GM18507 (cell line): ENCODE measurements at regions not wholly inside any gene's neighbourhood (a gene's known extent, or its start where the extent isn't known, plus 50 kb on each side); places are given as distances from the start of the nearest gene placed in this dataset.

Experiments used
- DNase-seq: peaks from one replicate; pipeline ENCODE4 v3.0.0; 2011; ENCODE audit warnings: low read depth; ENCODE audit not compliant: insufficient read length; ENCODE audit errors: extremely low spot score
- FAIRE-seq: peaks from 2 replicates; lab custom pipeline; 2011; peaks lifted over from hg19 to GRCh38; lab: Jason Lieb, UNC

DNA sequence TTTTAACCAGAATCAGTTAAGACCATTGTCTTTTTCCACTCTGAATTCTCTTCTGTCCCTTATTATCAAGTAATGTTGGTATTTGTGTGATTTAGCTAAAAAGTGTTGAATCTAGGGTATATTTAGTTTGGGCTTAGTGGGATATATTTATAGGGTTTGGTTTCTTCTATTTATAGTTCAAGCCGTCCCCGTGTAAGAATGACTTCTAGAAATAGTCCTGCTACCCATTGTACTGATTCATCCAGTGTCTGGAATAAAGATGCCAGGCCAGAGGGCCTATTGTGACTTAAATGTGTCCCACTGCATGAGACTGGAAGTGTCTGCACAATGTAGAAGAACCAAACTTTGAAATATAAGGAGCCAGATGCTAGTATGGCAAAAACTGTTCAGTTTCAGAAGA lies 364.8 kb downstream of the TNS1 start:
- DNase-seq (no peak), FAIRE-seq (no peak)

DNA sequence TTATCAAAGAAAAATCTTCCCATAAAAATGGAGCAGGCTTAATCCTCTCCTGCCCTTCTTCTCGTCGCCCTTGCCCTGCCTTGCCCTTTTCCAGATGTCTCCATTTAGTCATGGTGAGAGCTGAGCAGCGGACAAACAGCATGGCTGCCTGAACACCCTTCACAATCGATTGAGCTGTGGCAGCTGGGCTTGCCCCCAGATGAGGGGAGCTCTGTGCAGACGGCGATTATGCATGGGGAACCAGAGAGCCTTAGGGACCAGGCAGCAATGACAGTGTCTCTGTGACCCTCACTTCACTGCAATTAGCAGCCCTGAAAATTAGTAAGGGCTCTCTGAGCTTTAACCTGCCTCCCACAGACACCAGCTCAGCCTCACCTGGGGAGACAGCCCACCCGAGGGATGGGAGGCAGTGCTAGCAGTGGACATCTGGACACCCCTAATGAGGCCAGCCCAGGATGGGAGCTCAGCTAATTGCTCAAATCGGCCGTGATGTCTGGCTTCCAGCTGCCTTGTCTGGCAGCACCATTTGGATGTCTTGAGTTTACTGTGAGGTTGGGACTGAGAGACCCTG lies 365.7 kb downstream of the TNS1 start:
- no peak for DNase-seq
- FAIRE-seq: no peak

DNA sequence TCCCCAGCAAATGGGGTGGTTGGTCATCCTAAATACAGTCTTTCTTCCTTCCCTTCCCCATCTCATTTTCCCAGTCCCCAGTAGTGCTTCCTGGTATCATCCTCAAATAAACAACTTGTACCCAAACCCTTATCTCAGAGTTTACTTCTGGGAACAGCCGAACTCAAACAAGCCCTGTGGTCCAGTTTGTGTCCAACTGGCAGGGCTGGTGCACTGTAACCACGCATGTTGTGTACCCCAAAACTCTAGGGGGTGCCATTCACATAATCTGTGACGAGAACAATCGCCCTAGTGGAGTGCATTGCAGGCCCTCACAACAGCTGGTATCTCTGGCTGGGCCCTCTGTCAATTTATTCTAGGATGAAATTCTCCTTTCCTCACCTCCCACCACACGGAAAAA lies 366.2 kb downstream of the TNS1 start:
- FAIRE-seq (no peak), DNase-seq (no peak)

- FAIRE-seq (no peak), DNase-seq (no peak)
These were observed 367.9 kb downstream of the TNS1 start for GRCh38 chr2:217634871-217635270.

- DNase-seq (no peak), FAIRE-seq (no peak)
These were observed 370.8 kb downstream of the TNS1 start for GRCh38 chr2:217632043-217632442.

GRCh38 chr2:217631115-217631514 lies 371.7 kb downstream of the TNS1 start:
- no peak for DNase-seq
- no peak for FAIRE-seq

- no peak for FAIRE-seq
- no peak for DNase-seq
These were observed 373.4 kb downstream of the TNS1 start for GRCh38 chr2:217629347-217629746.

GRCh38 chr2:217628061-217628460 lies 374.7 kb downstream of the TNS1 start:
- no peak for FAIRE-seq
- DNase-seq: no peak

DNA sequence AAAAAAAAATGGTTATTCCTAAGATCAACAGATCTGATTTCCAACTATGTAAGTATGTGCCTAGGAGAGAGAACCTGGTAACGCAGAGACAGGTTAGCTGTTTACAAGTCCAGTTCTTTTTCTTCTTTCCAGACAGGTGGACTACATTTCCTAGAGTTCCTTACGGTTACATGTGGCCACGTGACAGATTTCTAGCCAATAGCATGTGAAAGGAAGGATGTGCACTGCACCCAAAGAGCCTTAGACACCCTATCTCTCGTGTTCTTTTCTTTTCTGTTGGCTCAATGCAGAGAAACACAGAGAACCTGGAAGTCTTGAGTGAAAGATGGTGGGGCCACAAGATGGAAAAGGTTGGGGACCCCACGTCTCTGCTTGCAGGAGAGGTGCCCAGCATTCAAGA lies 375.9 kb downstream of the TNS1 start:
- no peak for FAIRE-seq
- no peak for DNase-seq

- DNase-seq (no peak), FAIRE-seq (no peak)
These were observed 377.1 kb downstream of the TNS1 start for GRCh38 chr2:217625557-217626169.

GRCh38 chr2:217623281-217623912 lies 379.4 kb downstream of the TNS1 start:
- FAIRE-seq (no peak), DNase-seq (no peak)

- FAIRE-seq: no peak
- DNase-seq: no peak
These were observed 380.4 kb downstream of the TNS1 start for GRCh38 chr2:217622205-217623060.

GRCh38 chr2:217621391-217621801 lies 381.4 kb downstream of the TNS1 start:
- DNase-seq (no peak), FAIRE-seq (no peak)

DNA sequence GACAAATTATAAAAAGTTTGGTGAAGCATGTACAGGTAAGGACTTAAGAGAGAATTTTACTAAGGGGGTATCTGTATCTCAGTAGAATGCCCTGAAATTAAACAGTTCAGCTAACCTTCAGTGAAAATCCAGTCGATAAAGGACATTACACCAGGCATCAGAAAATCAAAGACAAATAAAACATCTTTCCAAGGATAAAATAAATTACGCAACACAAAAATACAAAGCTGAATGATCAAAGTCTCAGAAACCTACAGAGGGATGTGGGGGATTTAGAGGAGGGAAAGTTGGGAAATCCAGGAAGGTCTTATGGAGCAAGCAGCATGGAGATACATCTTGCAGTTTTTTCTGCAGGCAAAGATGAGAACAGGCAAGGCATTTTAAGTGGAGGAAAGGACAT lies 384.1 kb downstream of the TNS1 start:
- no peak for DNase-seq
- no peak for FAIRE-seq

DNA sequence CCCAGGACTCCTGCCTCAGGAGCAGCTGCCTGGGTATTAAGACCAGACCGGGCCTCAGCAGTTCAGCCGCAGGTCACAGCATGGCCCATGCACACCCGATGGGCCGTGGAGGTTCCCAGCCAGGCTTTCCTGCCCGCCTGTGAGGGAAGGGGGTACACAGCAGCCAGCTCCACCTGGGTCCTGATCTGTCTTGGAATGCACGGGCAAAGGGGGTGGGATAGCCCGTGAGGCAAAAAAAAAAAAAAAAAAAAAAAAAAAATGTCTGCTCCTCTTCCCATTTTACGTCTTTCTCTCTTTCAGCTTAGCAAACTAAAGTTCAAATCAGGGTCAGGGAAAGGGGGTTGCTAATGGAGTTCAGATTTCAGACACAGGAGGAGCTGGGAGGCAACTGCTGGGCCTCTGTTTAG lies 385.2 kb downstream of the TNS1 start:
- no peak for FAIRE-seq
- DNase-seq: no peak

DNA sequence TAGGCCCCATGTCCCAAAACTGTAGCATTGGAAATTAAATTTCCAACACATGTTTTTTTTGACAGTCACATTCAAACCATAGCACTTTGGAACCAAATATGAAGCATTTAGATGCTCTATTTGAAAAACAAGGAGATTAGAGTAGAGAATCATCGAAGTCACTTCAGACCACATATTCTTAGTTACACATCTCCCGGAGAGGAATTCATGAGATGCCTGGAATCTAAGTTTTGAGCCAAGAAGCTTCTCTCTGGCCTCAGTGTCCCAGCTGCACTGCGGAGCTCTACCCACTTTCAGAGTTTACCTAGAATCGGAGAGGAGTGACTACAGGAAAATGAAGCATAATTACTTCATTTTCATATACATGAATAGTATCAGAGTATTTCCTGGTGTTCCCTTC lies 385.9 kb downstream of the TNS1 start:
- FAIRE-seq: no peak
- DNase-seq: no peak

- FAIRE-seq: no peak
- no peak for DNase-seq
These were observed 387.6 kb downstream of the TNS1 start for GRCh38 chr2:217615171-217615570.

DNA sequence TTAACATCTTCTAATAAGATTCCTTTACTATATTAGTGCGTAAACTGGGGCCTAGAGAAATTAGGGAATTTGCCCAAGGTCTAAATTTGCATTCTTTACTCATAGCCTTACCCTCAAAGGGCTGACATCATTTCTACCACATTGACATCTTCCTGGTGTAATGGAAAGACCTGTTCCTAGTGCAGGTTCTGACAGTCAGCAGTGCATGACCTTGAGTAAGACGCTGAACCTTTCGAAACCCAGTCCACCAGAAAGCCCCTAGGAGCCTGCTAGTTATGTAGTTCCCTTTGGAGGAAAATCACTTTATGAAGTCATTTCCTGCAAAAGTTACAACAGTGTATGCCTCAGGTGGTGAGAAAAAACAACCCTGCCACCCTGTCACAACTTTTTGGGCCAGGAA lies 388.3 kb downstream of the TNS1 start:
- no peak for DNase-seq
- FAIRE-seq: peak; percentile 62

GRCh38 chr2:217614096-217614495 lies 388.7 kb downstream of the TNS1 start:
- no peak for DNase-seq
- no peak for FAIRE-seq

- no peak for DNase-seq
- no peak for FAIRE-seq
These were observed 389.9 kb downstream of the TNS1 start for GRCh38 chr2:217612920-217613319.
